GM21381 (cell line): ENCODE measurements at regions not wholly inside any gene's neighbourhood (a gene's known extent, or its start where the extent isn't known, plus 50 kb on each side); places are given as distances from the start of the nearest gene placed in this dataset.

Experiments used
- ATAC-seq: cut with Tn5 transposase; IDR thresholded peaks from one replicate; pipeline ENCODE4 v1.9.1; 2021; ENCODE audit warnings: mild to moderate bottlenecking, moderate library complexity; ENCODE audit not compliant: unreplicated experiment

GRCh38 chr13:62092536-62092935 is 676.9 kb upstream of the PCDH20 start:
- no peak for ATAC-seq

DNA sequence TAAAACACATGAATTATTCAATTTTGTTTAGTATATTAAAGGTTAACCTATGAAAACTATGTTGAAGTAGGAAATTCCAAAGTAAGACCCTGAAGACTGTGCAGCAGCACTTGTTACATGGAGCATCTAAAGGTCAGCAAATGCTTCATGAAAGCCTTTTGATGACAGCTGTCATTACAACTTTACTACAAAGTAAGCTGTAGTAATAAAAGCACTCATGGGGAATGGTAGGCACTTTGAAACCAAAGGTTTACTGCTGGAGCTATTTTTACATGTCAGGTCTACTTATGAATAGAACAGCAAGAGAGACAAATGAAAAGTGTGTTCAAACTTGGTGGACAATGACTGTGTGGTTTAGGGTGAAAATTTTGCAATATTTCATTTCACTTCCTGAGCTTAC is 672.5 kb upstream of the PCDH20 start:
- ATAC-seq = no peak

DNA sequence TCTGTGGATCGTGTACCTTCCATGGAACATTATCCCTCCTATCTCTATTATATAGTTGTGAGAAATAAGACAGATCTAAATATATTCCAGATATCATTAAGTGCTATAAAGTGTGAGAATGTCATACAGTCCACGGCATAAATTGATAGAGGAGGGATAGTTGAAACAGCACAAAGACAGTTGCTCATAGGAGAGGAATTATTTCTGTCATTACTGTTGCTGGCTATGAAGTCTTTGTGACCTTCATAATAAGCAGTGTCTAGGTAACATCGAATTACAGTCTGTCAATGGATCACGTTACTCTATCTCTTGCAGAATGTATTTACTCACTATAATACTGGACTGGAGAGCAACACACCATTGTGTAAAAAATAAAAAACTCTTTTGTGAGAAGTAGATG is 671.5 kb upstream of the PCDH20 start:
- ATAC-seq = no peak

DNA sequence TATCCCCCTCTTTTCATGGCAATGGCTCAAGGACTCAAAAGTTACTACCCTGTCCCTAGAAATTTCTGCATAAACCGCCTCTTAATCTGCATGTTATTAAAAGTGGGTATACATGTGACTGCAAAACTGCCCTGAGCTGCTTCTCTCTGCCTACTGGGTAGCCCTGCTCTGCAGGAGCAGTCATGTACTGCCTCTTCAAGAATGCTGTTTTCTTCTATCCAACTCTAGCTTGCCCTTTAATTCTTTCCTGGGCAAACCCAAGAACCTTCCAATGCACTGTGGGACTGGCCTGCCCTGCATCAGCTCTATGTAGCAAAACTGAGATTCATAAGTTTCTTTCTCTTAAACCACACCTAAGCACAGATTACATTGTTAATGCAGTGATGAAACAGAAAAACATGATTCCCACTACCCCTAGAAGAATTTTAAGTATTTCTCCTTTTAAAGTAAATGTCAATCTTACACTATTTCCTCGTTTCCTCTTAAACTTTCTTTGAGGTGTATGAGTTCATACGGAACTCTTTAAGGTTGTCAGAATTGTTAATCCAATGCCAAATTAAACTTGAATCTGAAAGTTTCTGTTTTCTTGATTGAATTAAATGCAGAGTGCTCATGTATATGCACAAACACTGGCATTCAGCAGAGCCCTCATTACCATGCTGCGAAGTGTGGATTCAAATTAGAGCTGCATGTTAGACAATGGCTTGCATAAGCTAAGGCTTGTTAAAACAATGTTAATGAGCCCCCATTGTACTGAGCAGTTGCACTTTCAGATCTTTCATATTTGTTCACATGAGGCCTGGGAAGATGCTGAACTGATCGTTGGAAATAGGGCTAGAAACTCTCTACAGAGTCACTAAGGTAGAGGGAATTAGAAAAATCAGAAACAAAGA is 669.9 kb upstream of the PCDH20 start:
- no peak for ATAC-seq

GRCh38 chr13:62084728-62085127 is 669.1 kb upstream of the PCDH20 start:
- no peak for ATAC-seq

GRCh38 chr13:62067821-62068220 is 652.2 kb upstream of the PCDH20 start:
- no peak for ATAC-seq

DNA sequence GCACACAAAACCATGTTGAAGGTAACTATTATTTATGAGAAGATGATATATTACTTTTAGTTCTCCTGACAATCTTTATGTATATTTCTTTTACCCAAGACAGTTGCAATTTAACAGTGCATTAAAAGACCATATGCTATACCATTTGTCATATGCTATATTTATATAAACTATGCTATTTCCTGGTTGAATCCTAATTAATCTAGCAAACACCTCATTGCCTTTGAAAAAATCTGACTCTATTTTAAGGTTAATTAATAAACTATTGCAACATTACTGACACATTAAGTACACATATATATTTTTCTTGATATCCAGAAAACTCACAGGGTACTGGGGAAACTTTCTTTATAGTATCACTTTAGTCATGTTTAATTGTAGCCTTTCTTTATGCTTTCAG is 649.4 kb upstream of the PCDH20 start:
- no peak for ATAC-seq

- ATAC-seq = no peak
Observed at GRCh38 chr13:62061751-62062150, 646.1 kb upstream of the PCDH20 start.

DNA sequence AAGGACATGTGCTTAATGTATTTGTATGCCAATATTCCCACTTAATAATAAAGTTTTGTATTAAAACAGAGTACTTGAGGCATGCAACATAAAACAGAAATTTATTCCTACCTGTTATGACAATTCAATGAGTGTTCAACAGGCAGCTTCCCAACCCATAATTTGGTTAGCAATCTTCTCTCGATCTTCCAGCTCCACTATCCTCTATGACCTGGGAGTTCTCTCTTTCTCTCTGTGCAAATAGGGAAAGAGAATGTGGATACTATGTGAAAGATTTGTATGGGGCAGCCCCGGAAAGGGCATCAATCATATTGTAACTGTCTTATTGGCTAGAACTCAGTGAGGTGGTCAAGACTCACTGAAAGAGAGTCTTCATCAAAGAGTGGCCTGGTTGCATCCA is 644.9 kb upstream of the PCDH20 start:
- no peak for ATAC-seq

DNA sequence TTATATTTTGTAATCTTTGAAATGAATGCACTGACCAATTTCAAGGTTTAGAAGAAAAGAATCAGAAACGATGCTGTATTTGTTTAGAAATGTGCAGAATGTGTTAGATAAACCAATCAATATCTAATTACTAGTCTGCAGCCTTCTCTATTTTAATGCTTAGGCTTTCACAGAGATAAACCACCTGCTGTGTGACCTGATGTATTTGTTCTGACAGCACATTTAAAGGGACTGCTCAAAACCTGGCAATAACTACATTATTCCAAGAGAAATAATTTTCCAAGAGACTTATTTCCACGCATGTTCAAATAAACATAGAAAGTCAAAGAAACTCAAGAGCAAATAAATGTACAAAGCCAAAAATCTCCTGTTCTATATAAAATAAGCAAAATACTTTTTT is 641.6 kb upstream of the PCDH20 start:
- no peak for ATAC-seq

- ATAC-seq = no peak
Observed at GRCh38 chr13:62049992-62050391, 634.3 kb upstream of the PCDH20 start.

DNA sequence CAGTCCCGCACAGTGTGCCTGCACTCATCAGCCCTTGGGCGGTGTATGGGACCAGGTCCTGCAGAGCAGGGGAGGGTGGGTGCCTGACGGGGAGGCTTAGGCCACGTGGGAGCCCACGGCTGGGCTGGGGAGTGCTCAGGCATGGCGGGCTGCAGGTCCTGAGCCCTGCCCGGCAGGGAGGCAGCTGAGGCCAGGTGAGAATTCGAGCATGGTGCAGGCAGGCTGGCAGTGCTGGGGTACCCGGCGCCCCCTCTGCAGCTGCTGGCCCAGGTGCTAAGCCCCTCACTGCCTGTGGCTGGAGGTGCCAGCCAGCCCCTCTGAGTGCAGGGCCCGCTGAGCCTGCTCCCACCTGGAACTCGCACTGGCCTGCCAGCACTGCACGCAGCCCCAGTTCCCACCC is 630.9 kb upstream of the PCDH20 start:
- ATAC-seq = no peak

DNA sequence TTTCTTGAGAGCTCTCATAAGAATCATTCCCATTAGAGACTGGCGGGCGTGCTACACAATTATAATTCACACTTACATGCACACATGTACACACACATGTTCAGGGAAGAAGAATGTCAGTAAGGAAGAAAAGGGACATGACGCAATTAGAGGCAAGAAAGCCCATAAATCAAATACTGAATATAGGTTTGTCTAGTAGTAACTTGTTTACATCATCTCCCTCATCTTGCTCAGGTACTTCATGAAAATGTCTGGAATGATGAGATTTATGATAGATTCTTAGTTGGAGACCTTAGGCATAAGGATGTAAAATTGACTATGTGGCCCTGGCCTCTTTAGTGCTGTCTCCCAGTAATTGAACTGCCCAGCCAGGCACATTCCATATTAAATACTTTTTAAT is 628.0 kb upstream of the PCDH20 start:
- ATAC-seq = no peak

DNA sequence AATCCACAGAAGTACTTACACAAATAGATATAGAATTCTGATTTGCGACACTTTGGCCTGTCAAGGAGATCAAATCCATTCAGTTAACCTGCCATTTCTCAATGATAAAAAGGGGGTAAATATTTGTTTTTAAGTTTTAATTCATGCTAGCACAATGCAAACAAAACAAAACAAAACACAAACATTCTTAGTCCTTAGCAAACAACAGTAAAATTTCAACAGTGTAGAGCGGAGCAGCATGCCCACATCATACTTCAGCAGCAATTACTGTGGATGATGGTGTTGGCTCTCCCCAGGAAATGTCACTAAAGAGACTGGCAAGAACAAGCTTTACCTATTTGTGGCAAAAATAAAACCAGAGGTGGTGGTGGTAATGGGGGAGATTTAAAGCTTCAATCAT is 625.2 kb upstream of the PCDH20 start:
- ATAC-seq = no peak

DNA sequence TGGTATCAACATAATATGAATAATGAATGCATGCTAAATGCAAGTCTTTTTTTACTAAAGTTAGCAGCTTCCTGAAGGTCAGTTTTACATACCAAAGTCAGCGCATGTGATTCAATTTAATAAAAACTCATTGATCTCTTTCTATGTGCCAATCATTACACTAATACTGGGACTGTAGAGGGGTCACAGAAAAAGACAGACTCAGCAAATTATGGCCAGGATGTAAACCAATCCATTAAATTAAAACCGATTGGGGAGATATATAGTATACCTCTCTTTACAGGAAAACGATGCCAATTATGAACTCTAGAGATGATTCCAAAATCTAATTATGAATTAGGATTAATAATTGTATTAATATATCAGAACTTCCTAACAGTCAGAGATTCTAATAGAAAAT is 624.4 kb upstream of the PCDH20 start:
- no peak for ATAC-seq

- no peak for ATAC-seq
Observed at GRCh38 chr13:62038214-62038613, 622.6 kb upstream of the PCDH20 start.

DNA sequence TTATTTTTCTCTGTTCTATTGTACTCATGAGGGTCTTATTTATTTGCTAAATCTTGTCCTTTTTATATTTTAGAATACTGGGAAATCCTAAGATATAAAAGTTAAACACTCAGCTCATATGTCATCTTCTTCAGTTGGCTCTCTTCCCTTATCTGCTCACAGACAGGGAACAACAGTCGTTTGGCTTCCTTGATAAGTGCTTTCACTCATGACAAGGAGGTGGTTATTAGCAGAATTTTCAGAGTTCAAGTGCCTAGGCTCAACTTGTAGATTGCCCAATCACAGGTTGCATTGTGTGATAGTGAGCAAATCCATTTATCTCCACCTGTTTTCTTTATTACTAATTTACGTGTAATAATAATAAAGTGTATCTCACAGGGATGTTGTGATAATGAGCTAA is 620.3 kb upstream of the PCDH20 start:
- no peak for ATAC-seq

DNA sequence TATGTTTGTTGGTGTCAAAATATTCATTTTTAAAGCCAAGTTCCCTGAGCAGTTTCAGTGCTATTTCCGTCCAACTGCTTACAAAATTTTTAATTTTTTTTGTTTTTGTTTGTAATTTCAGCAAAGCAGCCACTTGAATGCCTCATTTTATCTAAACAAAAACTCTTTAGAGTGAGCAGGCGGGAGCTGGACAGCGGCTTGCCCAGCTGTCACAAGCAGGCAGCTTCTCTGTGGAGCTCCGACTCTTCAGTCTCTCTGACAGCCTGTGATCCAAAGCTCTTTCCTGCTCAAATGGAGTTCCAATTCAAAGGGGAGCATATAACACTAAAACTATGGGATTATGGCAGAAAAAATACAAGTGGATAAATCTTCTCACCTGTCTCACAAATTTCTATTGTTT is 618.3 kb upstream of the PCDH20 start:
- no peak for ATAC-seq

DNA sequence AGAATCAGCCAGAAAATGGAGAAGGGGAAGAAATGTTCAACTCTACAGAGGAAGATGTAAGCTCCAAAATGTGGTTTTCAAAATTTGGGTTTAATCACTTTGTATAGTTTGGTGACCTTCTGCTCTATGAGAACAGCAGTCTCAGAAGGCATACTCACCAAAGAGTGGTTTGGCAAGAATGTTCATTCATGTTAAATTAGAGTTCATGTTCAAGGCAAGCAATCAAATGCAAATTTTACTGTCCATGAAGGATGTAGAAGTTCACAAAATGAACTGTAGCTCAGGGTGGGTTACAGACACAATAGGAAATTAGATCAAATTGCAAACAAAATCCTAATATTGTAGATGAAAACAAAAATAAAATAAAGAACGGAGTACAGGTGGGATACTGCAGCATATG is 606.7 kb upstream of the PCDH20 start:
- ATAC-seq = no peak

DNA sequence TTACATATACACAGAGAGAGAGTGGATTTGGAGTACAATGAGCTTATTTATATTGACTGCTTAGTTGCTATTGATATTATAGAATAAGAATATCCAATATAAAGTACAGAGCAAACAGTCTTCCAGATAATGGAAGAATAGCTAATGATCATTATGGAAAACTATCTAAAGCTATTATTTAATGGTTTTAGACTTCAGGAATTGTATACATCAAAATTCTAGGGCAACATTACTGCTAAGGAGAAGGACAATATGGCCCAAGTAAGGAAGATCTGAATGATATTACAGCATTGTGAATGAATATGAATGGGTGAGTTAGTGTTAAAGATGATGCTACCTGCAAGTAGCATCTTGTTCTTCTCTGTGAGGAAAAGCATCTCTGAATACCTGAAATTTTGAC is 604.2 kb upstream of the PCDH20 start:
- ATAC-seq = no peak

- no peak for ATAC-seq
Observed at GRCh38 chr13:62014299-62014698, 598.6 kb upstream of the PCDH20 start.

GRCh38 chr13:62003452-62003851 is 587.8 kb upstream of the PCDH20 start:
- no peak for ATAC-seq

DNA sequence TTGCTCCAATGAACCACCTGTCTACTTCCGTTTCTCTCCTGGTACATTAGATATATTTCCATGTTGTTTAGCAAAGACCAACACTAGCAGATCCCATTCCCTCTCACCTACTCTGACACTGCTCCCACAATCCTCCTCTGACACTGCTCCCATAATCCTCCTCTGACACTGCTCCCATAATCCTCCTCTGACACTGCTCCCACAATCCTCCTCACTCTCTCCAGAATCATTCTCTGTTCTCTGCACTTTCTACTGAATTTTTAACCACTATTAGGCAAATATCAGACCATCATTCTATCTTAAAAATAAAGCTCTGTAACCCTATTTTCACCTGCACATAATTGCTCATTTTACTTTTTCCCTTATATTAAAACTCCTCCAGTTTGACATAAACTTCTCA is 578.5 kb upstream of the PCDH20 start:
- no peak for ATAC-seq
